Naive B cell (primary cell): ENCODE measurements at regions not wholly inside any gene's neighbourhood (a gene's known extent, or its start where the extent isn't known, plus 50 kb on each side); places are given as distances from the start of the nearest gene placed in this dataset.
A peak's percentile ranks its signal among the peaks of the same experiment; 100 is the strongest.
"Not testable (repeated sequence)": the region's sequence is repeated elsewhere in the genome, so short reads cannot be mapped to it uniquely, and the experiment has no call there.

Source experiments
- ATAC-seq, 2 donors: fragments of 150-1000 bp; cut with Tn5 transposase; 2 replicates each; pipeline ENCODE4 v1.10.0; 2021; ENCODE audit warnings: low read depth in 2 of 2, mild to moderate bottlenecking in 2 of 2, moderate library complexity in 2 of 2
- DNase-seq: peaks from one replicate; pipeline ENCODE4 v3.0.0; 2022
- H3K27ac Mint-ChIP-seq, 6 donors: one replicate each; pipeline ENCODE4 v1.8.0; 2020 to 2022; ENCODE audit warnings: mild to moderate bottlenecking in 6 of 6, mixed read lengths in 6 of 6, moderate library complexity in 5 of 6, inconsistent platforms in 2 of 6
- H3K27me3 Mint-ChIP-seq, 3 donors: one replicate each; pipeline ENCODE4 v1.8.0; 2021 to 2022; ENCODE audit warnings: mixed read lengths in 3 of 3, mild to moderate bottlenecking in 1 of 3
- H3K36me3 Mint-ChIP-seq, 2 donors: one replicate each; pipeline ENCODE4 v1.8.0; 2020 to 2022; ENCODE audit warnings: mixed read lengths in 2 of 2, inconsistent platforms in 1 of 2, mild to moderate bottlenecking in 1 of 2
- H3K4me1 Mint-ChIP-seq, 3 donors: one replicate each; pipeline ENCODE4 v1.8.0; 2020 to 2022; ENCODE audit warnings: mixed read lengths in 3 of 3, inconsistent platforms in 1 of 3, mild to moderate bottlenecking in 1 of 3, moderate library complexity in 1 of 3
- H3K4me3 Mint-ChIP-seq, 8 donors: one replicate each; pipeline ENCODE4 v1.8.0; 2020 to 2022; ENCODE audit warnings: mild to moderate bottlenecking in 8 of 8, mixed read lengths in 8 of 8, moderate library complexity in 8 of 8, inconsistent platforms in 2 of 8
- H3K9me3 Mint-ChIP-seq, 7 donors: one replicate each; pipeline ENCODE4 v1.8.0; 2020 to 2022; ENCODE audit warnings: mixed read lengths in 7 of 7, mild to moderate bottlenecking in 5 of 7, inconsistent platforms in 2 of 7, moderate library complexity in 1 of 7

GRCh38 chr1:229003233-229004031 lies 267.5 kb upstream of the RAB4A start:
- Mint-ChIP-seq H3K27ac (no peak overlapping the region), H3K4me1 (peaks cover 4 to 13% (median 7%) of the 10 kb centered on the region in 3 donors), H3K36me3 (no peaks in the 10 kb centered on the region), H3K9me3 (no peaks in the 10 kb centered on the region), H3K27me3 (no peaks in the 10 kb centered on the region), H3K4me3 (no peak overlapping the region)
- no peak for DNase-seq
- no peak for ATAC-seq

- no peak for ATAC-seq
- no peak overlapping the region for H3K4me3 Mint-ChIP-seq
- H3K27ac Mint-ChIP-seq, result no peak overlapping the region
- no peaks in the 10 kb centered on the region for H3K27me3 Mint-ChIP-seq
- DNase-seq, result no peak
- H3K4me1 Mint-ChIP-seq, result peaks cover 4 to 18% (median 7%) of the 10 kb centered on the region in 3 donors
- no peaks in the 10 kb centered on the region for H3K36me3 Mint-ChIP-seq
- no peaks in the 10 kb centered on the region for H3K9me3 Mint-ChIP-seq
Observed at GRCh38 chr1:229004066-229004833, 266.7 kb upstream of the RAB4A start.

GRCh38 chr1:229005097-229005496 lies 265.8 kb upstream of the RAB4A start:
- DNase-seq (no peak), ATAC-seq (no peak)
- Mint-ChIP-seq H3K27me3 (no peaks in the 10 kb centered on the region), H3K36me3 (no peaks in the 10 kb centered on the region), H3K4me1 (peaks cover 4 to 18% (median 7%) of the 10 kb centered on the region in 3 donors), H3K27ac (no peak overlapping the region), H3K9me3 (no peaks in the 10 kb centered on the region), H3K4me3 (no peak overlapping the region)

- ATAC-seq (no peak), DNase-seq (no peak)
- Mint-ChIP-seq H3K4me3 (peak overlapping the region in 1 of 8 donors; percentile 12), H3K9me3 (no peaks in the 10 kb centered on the region), H3K27me3 (no peaks in the 10 kb centered on the region), H3K4me1 (peaks cover 4 to 18% (median 7%) of the 10 kb centered on the region in 3 donors), H3K36me3 (no peaks in the 10 kb centered on the region), H3K27ac (no peak overlapping the region)
Observed at GRCh38 chr1:229005556-229005955, 265.4 kb upstream of the RAB4A start.

DNA sequence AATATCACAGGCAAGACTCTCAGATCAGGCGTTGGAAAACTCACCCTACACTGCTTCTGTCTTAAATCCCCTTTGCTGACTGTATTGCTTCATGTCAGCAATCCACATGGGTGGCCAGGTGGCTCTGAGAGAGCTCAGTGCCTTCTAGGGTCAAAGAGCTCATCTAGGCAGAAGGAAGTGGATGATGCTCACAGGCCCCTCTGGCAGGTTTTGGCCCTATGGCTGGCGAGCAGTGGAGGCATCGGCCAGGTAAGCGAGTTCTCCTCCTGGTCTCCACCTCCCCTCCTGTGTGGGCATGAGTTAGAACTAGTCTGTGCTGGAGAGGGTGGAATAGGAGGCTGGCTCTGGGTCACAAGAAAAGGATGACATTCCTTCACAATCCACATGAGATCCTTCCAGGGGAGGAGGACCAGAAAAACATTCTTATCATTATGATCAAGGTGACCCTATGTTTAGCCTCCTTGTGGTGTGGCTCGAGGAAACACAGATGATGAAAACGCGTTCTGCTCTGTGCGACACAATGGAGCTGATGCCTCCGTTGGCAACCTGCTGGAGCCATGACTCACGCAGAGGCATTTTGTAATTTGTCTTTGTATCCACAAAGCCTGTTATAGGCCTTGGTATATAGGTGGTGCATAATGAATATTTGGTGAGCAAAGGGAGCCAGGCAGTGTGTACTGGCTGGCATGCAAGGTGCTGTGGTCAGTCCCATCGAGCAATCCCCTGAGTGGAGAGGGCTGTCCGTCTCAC lies 264.6 kb upstream of the RAB4A start:
- no peak for DNase-seq
- H3K27me3 Mint-ChIP-seq, result no peaks in the 10 kb centered on the region
- H3K4me3 Mint-ChIP-seq, result no peak overlapping the region

DNA sequence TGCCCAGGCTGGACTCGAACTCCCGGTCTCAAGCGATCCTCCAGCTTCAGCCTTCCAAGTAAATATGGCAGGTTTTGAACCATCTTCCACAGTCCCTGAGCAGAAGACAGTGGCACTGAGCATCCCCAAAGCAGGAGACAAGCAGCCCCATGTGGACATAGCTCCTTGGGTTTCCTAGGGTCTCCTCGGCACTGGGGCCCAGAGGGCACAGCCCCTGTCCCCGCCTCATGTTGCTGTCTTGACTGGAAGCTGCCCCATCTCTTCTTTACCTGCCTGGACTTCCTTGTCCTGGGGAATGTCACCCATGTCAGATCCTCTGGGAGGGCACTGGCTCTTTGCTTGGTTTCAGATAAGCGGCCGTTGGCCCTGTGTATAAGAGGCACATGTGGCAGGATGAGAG lies 263.7 kb upstream of the RAB4A start:
- no peaks in the 10 kb centered on the region for H3K27me3 Mint-ChIP-seq
- ATAC-seq (no peak), DNase-seq (no peak)
- peak overlapping the region in 1 of 6 donors; percentile 25 for H3K27ac Mint-ChIP-seq
- H3K36me3 Mint-ChIP-seq, result no peaks in the 10 kb centered on the region
- no peaks in the 10 kb centered on the region for H3K9me3 Mint-ChIP-seq
- peaks cover 0 to 12% (median 3%) of the 10 kb centered on the region in 3 donors for H3K4me1 Mint-ChIP-seq
- no peak overlapping the region for H3K4me3 Mint-ChIP-seq

More for the DNA sequence above, 264.6 kb upstream of the RAB4A start:
- Mint-ChIP-seq H3K27ac (no peak overlapping the region), H3K36me3 (no peaks in the 10 kb centered on the region), H3K4me1 (peaks cover 3 to 17% (median 5%) of the 10 kb centered on the region in 3 donors), H3K9me3 (no peaks in the 10 kb centered on the region)
- ATAC-seq, result no peak

DNA sequence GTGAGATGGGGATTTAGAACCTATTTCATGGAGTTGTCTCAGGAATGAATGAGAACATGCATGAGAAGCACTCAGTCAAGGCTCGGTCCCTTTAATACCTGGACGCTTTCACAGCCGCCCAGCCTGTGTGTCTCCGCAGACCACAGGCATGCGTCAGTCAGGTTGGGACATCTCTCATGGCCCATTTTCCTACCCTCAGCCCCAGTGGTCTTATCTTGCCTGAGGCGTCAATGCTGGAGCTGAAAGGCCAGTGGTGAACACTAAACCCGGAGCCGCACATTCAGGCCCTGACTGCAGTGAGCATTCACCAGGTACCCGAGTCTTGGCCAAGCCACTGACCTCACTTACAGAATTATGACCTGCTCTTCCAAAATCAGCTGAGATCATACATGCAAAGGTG lies 263.2 kb upstream of the RAB4A start:
- H3K36me3 Mint-ChIP-seq, result no peaks in the 10 kb centered on the region
- H3K27ac Mint-ChIP-seq, result no peak overlapping the region
- ATAC-seq (no peak), DNase-seq (no peak)
- no peaks in the 10 kb centered on the region for H3K9me3 Mint-ChIP-seq
- H3K4me3 Mint-ChIP-seq, result no peak overlapping the region
- peaks cover 0 to 12% (median 3%) of the 10 kb centered on the region in 3 donors for H3K4me1 Mint-ChIP-seq
- no peaks in the 10 kb centered on the region for H3K27me3 Mint-ChIP-seq

DNA sequence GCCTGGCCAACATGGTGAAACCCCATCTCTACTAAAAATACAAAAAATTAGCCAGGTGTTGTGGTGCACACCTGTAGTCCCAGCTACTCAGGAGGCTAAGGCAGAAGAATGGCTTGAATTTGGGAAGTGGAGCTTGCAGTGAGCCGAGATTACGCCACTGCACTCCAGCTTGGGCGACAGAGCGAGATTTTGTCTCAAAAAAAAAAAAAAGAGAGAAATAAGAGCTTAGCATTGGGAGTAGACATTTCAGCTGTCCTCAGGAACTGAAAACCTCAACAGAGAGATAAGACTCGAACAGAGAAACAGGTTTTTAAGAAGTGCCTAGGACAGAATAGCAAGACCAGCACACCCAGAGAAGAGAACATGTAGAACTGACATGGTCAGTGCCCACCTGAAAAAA lies 262.6 kb upstream of the RAB4A start:
- H3K36me3 Mint-ChIP-seq, H3K4me3 Mint-ChIP-seq, ATAC-seq, H3K27me3 Mint-ChIP-seq, H3K9me3 Mint-ChIP-seq, DNase-seq: not testable (repeated sequence)
- Mint-ChIP-seq H3K27ac (peak overlapping the region in 2 of 6 donors; percentile 44 to 84), H3K4me1 (peaks cover 0 to 12% (median 3%) of the 10 kb centered on the region in 3 donors)

DNA sequence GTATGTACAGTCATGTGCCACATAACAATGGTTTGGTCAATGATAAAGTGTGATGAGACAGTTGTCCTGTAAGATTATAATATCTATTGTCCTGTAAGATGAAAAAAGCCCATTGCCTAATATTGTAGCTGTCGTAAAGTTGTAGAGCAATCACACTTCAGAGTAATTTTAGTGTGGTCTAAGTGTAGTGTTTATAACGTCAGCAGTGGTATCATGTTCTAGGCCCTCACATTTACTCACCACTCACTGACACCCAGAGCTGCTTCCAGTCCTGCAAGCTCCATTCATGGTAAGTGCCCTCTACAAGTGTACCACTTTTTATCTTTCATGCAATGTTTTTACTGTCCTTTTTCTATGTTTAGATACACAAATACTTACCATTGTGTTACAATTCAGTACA lies 259.9 kb upstream of the RAB4A start:
- ATAC-seq (no peak), DNase-seq (no peak)
- Mint-ChIP-seq H3K4me1 (peaks cover 0 to 12% (median 3%) of the 10 kb centered on the region in 3 donors), H3K27me3 (peaks cover 0 to 7% (median 0%) of the 10 kb centered on the region in 3 donors), H3K36me3 (no peaks in the 10 kb centered on the region), H3K4me3 (no peak overlapping the region), H3K9me3 (no peaks in the 10 kb centered on the region), H3K27ac (no peak overlapping the region)

DNA sequence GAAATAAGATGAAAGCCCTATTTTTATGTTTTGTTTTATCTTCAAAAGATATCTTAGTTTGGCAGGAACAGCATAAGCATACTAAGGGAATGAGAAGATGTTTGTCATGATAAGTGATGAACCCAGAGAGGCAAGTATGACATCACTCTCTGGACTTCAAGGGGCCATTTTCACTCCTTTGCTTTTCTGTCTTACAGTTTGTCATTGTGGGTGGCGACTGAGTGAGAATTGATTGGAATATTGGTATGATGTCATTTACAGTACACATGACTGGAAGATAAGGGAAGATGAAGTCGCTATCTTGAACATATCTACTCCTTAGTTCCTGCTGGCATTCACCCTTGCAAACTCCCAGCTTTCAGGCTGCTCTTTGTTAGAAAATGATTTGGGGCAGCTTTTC lies 258.1 kb upstream of the RAB4A start:
- no peaks in the 10 kb centered on the region for H3K9me3 Mint-ChIP-seq
- DNase-seq (no peak), ATAC-seq (no peak)
- H3K36me3 Mint-ChIP-seq, result no peaks in the 10 kb centered on the region
- peaks cover 0 to 17% (median 7%) of the 10 kb centered on the region in 3 donors for H3K27me3 Mint-ChIP-seq
- no peak overlapping the region for H3K27ac Mint-ChIP-seq
- H3K4me3 Mint-ChIP-seq, result no peak overlapping the region
- H3K4me1 Mint-ChIP-seq, result peaks cover 0 to 10% (median 3%) of the 10 kb centered on the region in 3 donors

- peaks cover 0 to 17% (median 7%) of the 10 kb centered on the region in 3 donors for H3K27me3 Mint-ChIP-seq
- H3K4me1 Mint-ChIP-seq, result no peaks in the 10 kb centered on the region
- ATAC-seq (no peak), DNase-seq (no peak)
- no peaks in the 10 kb centered on the region for H3K36me3 Mint-ChIP-seq
- no peak overlapping the region for H3K27ac Mint-ChIP-seq
- H3K4me3 Mint-ChIP-seq, result no peak overlapping the region
- H3K9me3 Mint-ChIP-seq, result no peaks in the 10 kb centered on the region
Observed at GRCh38 chr1:229013981-229014380, 256.9 kb upstream of the RAB4A start.

- no peak overlapping the region for H3K27ac Mint-ChIP-seq
- no peaks in the 10 kb centered on the region for H3K9me3 Mint-ChIP-seq
- H3K36me3 Mint-ChIP-seq, result no peaks in the 10 kb centered on the region
- no peaks in the 10 kb centered on the region for H3K4me1 Mint-ChIP-seq
- no peak overlapping the region for H3K4me3 Mint-ChIP-seq
- peaks cover 0 to 17% (median 7%) of the 10 kb centered on the region in 3 donors for H3K27me3 Mint-ChIP-seq
- DNase-seq (no peak), ATAC-seq (no peak)
Observed at GRCh38 chr1:229015806-229016205, 255.1 kb upstream of the RAB4A start.

GRCh38 chr1:229017091-229017490 lies 253.8 kb upstream of the RAB4A start:
- ATAC-seq (no peak), DNase-seq (no peak)
- H3K9me3 Mint-ChIP-seq, result no peaks in the 10 kb centered on the region
- H3K4me1 Mint-ChIP-seq, result peaks cover 0 to 2% (median 0%) of the 10 kb centered on the region in 3 donors
- peaks cover 4 to 17% (median 7%) of the 10 kb centered on the region in 3 donors for H3K27me3 Mint-ChIP-seq
- H3K36me3 Mint-ChIP-seq, result no peaks in the 10 kb centered on the region
- H3K4me3 Mint-ChIP-seq, result no peak overlapping the region
- no peak overlapping the region for H3K27ac Mint-ChIP-seq
